ENCODE measurements at regions not wholly inside any gene's neighbourhood (a gene's known extent, or its start where the extent isn't known, plus 50 kb on each side); places are given as distances from the start of the nearest gene placed in this dataset.

DNA sequence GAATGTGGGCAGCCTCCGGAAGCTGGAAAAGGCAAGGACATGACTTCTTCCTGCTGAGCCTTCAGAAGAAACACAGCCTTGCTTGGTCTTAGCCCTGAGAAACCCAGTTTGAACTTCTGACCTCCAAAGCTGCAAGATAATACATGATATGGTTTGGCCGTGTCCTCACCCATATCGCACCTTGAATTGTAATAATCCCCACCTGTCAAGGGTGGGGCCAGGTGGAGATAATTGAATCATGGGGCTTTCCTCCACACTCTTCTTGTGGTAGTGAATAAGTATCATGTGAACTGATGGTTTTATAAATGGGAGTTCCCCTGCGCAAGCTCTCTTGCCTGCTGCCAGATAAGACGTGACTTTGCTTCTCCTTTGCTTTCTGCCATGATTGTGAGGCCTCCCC is 310.9 kb downstream of the PSAT1 start:
- no peak for DNase-seq

DNA sequence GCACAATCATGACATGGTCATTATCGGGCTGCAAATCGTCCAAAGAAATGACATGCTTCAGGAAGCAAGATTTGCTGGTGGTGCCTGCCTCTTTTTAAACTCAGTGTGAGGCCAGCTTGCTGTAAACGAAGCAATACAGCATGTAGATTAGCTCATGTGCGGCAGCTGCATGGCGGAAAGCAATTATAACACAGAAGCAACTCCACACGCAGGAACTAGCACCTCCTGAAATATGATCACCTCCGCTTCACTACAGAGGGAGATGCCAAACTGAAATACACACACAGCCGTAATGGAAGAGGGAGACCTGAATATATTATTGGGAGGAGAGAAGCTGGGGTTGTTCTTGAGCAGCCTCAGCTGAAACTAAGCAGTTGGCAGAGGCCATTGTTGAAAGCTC is 312.5 kb downstream of the PSAT1 start:
- DNase-seq, result no peak

DNA sequence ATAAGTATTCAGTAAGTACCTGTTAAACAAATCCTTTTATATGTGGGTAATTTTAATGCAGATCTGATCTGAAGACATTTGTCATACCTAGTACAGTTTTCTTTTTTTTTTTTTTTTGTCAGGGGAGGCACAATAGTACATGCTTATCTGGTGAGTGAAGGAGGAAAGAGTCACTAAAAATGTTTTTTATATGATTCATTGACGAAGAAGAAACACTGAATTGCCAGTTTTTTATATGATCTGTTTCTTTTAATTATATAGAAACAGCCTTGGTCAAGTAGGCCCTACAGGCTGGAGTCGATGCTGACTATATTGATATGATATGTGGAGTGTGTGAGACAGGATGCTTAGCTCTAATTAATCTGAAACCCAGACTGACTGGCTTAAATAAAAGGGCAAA is 315.2 kb downstream of the PSAT1 start:
- no peak for DNase-seq

DNA sequence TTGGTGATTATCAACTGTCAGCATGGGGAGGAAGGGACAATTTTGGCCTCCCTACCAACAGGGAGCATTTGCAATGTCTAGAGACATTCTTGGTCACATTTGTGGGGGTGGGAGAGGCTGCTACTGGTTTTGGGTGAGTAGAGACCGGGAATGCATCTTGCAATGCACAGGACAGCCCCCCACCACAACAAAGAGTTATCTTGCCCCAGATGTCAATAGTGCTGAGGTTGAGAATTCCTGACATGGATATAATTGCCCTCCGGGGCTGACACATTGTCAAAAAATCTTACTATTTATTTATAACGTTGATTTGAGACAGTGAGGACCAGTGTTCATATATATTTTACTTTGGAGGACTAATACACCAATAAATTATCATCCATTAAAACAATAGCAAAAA is 316.1 kb downstream of the PSAT1 start:
- no peak for DNase-seq

DNA sequence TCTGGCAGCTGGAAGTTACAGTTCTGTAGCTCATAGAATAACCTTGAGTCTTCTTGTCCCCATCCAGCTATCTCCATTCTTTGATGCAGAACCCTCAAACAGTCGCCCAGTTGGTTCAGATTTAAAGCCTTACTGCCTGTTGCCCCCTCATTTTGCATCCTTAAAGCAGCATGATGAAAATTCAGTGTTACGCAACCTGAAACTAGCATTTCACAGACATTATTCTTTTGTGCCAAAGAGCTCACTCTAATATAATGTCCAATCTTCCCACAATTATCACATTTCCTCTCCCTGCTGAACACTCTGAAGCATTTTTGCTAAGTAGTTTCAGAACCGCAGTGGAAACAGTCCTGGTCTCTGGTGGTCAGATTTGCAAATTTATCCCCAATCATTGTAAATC is 318.0 kb downstream of the PSAT1 start:
- no peak for DNase-seq

DNA sequence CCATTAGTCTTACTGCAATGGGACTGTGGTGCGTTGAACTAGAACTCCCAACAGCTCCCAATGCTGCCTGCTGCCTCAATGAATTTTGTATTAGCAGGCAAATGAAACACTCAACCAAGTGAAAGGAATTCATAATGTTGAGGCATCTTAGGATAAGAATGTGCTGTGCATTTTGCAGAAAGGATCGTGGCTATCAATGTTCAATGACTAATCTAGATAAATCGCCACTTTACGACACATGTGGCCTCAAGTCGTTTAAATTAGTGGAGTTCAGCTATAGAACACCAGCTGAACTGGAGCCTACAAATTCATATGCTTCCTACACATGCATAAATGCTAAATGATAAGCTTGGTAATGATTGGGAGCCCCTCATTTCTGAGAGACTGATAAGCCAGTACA is 318.4 kb downstream of the PSAT1 start:
- DNase-seq, result no peak

DNA sequence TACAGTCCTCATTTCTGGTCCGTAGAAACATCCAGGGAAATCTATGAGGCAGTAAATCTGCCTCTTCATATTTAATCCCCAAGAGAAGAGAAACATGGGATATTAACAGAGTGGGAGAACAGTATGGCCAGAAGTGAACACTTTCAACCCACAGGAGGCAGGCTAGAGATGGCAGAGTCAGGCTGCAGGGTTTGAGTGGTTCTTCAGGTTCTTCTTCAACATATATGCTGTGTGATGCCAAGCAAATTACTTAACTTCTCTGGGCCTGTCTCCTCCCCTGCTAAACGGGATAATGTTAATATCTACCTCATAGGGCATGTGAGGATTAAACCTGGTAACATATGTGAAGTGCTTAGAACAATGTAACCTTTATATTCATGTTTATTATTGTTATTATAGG is 321.8 kb downstream of the PSAT1 start:
- no peak for DNase-seq

DNA sequence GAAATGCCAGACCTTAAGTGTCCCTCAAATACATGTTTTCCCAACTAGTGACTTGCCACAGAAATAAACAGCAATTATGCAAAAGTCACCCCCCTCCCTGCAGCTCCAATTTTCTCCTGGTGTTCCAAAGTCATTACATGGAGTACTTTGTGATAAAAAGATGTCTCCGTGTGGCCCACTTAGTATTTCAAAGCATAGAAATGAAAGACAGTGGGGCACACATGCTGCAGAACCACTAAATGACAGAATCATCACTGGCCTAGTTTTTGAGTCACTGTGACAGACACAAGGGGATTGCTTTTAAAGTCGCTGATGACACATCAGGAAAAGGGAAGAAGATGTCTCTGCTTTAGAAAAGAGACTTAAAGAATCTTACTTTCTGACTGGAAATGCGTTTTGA is 323.4 kb downstream of the PSAT1 start:
- DNase-seq, result no peak

DNA sequence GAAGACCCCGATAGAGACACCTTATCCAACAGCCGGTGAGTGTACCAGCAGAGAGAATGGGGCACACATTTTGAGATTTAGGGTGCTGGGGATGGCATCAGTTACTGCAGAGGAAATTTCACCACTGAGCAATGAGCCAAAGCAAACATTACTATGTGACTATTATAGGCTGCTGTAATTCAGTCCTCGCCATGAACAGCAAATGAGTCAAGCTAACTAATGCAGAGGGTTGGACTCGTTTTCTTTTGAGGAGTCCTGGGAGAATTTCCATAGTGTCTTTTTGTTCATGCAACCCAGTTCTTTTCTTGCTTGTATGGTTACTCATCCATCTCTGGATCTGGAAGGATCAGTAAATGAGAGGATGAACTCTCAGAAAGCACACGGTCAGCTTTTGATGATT is 323.8 kb downstream of the PSAT1 start:
- DNase-seq, result no peak

DNA sequence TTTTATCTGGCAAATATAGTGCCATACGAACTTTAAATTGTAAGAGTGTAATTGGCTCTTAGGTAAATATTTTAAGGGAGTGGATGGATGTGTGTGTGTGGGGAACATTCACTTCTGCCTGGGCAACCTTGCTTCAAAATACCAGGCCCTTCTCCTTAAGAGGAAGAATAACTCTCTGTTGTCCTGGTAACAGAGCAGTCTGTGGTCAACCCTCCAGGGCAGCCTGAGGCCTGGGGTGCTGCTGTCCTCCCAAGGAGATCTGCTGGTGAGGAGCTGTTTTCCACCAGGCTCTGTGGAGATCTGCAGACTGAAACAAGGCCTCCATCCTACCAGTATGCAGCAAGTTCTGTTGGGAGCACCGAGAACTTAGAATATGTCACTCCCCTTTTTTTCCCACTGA is 325.2 kb downstream of the PSAT1 start:
- DNase-seq, result no peak

DNA sequence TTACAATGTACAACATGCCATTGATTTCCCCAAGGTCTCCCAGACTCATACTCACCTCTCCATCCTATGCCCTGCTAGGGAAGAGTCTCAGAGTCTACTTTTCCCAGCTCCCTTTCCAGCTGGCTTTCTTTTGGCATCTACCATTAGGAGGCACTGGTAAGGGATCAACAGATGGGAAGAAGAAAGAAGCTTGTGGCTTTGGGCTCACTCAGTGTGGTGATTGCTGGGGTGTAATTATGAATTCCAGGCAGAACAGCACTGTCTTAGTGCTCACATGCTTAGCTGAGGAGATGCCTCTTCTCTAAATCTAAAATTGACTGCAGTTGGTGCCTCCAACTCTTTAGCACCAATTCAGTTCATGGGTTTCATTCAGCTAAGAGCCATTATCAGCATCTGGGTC is 330.0 kb downstream of the PSAT1 start:
- DNase-seq, result no peak

DNA sequence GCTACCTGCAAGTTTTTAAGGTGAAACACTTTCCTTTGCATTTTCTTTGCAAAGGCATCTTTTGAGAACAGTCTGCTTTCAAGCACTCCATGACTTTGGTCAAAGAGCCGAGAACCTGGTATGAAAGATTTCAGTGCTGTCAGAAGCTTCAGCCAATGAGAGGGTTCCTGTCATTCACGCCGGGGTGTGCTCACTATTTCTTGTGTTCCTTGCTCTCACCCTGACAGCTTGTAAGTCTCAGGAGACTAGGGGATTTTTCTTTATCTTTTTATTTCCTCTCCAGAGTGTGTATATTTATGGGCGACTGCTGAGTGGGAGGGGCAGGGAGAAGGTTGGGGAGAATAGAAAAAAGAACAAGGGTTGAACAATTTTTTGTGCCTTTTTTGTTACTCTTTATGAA is 334.0 kb downstream of the PSAT1 start:
- DNase-seq, result no peak

DNA sequence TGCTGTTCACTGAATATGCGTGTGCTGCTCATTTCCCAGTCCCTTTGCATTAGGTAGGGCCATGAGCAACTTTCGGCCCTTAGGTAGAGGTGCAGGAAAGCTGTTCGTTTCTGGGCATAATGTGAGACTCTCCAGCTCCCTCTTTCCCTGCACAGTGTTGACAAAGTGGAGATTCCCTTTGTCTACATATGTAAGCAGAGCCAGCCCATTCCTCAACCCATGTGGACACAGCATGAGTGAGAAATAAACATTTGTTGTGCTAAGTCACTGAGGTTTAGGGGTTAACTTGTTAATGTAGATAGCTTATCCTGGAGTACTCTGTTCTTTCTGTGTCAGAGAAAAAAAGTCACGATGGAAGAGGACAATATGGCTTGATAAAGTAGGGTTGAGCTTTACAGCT is 343.8 kb downstream of the PSAT1 start:
- DNase-seq, result no peak

DNA sequence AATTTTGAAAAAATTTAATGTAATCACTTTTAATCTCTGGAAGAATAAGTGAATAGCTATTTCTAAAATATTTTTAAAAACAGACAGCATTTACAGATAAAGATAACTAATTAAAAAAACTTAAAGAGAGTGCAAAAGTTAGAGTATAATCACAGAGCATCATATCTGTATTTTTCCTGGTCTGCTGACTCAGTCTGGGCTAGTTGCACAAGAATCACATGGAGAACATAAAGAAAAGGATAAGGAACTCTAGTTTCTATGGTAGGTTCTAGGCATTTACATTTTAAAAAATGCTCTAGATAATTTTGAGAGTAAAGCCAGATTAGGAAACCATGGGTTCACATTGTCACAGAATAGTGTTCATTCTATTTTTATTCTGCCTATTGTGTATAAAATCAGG is 347.4 kb downstream of the PSAT1 start:
- DNase-seq, result no peak

DNA sequence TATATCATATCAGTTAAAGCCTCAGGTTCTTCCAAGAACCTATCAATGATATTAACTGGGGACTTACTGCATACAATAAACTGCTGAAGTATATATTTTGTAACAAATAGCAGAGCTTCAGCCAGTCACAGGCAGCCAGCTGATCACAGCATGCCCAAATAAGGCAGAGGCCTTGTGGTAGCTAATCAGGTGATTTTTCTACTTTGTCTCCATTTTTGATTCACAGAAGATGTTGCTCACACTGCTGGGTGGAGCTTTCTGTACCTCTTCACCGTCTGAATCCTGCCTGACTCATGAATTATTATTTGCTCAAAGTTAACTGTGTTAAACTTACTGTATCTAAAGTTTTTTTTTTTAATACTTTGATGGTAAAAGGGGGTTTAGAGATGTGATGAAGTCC is 357.4 kb downstream of the PSAT1 start:
- no peak for DNase-seq

DNA sequence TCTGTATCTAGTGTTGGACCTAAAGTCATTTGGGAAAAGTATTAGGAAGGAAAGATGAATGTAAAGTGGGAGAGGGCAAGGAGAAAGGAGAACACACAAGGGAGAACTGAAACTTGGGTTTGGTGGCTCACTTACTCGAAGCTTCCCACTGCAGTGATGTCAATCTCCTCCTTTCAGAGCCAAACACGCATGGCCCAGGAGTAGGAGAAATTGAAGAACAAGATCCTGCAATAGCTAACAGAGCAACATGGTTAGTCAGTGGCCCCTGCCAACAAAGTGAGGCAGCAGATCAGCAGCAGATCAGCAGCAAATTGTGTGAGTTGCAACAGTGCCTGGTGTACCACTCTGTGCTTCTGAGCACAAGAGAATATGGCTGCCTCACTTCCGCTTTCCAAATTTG is 366.4 kb downstream of the PSAT1 start:
- DNase-seq, result no peak

DNA sequence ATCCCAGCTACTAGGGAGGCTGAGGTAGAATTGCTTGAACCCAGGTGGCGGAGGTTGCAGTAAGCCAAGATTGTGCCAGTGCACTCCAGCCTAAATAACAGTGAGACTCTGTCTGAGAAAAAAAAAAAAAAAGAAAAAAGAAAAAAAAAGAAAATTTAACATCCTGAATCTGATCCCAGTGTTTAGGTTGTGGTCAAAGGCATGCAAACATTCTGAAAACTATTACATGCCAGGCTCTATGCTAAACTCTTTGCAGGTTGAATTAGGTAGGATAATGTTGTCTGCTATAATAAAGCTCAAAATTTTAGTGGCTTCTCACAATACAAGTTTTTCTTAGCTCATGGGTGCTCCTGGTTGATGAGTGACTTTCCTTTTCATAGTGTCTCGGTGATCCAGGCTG is 367.4 kb downstream of the PSAT1 start:
- no peak for DNase-seq

DNA sequence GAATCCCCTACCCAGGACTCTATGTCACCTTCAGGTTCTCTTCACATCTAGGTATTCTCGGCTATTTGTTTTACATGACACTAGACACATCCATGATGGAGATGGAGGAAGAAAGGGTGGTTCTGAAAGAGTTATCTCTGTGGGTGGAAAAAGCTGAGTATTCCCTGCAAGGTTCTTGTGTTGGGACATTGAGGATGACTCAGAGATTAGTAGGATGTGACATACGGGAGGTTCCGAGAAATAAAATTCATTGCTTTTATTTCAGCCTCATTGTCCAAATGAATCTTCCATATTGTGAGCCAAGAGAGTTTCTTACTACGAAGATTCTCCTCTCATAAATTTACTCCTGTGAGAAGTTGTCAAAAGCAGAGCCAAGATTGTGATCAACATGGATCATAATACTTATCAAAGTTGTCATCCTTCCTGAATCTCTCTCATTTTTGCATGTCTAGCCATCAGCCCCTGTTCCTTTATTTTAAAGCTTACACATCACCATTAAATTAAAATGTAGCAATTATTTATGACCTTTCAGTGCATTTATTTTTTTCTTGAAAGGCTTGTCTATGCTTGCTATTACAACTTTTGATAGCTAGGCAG is 370.0 kb downstream of the PSAT1 start:
- DNase-seq, result no peak

DNA sequence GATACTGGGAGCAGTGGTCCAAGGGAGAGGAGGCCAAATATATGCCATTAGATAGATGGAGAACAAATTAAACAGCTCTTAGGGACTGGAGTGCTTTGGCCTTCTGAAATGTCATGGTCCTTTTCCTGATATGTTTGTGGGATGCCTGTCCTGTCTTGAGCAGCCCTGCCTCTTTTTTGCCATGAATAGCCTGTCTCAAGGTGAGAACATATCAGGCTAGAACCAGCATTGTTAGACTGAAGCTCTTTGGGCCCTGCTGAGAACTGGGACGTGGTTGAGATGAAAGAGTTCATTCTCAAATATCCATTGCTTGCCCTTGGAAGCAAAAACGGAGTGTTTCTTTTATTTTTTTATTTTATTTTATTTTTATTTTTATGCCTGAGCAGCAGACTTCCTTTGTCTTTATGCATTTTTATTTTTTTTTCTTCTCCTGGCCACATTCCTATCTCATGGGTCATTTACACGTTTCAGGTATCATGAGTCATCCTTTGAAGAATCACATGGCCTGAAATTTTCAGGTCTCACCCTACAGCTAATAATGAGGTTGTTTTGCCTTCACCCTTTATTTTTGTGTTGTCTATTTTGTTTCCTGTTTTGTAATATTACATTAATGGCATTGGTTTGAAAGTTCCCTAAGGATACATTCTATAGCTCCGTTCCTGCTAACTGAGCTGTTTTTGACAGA is 371.4 kb downstream of the PSAT1 start:
- DNase-seq, result no peak

DNA sequence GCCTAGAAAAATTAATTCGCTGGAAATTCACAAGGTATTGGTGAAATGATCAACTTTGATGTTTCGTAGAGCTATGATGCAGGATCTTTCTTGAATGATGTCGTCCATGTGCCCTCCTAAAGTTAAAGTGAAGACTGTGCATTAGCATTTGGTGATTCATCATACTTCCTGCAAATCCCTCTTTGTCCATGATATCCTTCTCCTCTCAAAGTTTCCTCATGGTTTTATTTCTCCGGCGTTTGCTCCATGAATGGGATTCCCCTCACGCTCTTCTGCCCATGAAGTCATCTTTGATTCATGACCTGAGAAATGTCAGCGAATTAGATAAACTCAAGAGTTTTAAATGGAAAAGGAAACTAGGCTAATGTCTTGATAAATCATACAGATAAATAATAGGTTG is 372.7 kb downstream of the PSAT1 start:
- DNase-seq, result no peak

DNA sequence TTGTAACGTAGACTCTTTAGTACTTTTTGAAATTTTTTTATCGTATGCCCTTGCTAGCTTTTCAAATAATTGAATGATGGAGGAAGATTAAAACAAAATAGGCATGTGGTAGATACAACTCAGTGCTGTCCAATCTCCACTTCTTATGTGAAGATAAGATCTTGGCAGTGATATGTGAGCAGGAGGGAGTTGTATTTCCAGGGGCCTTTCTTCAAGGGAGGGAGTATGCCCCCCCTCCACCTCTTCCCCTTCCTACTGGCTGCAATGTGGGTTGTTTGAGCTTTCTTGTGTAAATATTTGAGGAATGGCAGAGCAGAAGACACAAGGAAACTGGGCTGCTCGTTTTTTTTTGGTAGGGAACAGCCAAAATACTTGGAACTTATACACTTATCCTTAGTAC is 374.9 kb downstream of the PSAT1 start:
- DNase-seq, result no peak

DNA sequence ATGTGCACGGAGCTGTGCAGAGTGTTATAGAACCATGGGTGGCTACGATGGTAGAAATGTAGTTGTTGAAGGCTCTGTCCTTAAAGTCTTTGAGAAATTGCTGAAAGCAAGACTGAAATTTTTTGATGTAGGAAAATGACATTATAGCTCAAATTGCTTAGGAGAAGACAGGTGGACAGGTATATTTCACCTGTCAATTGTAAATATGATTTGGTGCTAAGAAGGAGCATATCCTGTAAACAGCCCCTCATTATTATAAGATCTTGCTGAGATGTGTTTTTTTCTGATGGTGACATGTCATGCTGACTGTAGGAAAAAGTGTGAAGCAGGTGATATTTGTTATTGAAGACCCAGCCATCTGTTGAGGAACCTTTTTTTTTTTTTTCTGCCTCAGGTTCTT is 377.9 kb downstream of the PSAT1 start:
- no peak for DNase-seq

DNA sequence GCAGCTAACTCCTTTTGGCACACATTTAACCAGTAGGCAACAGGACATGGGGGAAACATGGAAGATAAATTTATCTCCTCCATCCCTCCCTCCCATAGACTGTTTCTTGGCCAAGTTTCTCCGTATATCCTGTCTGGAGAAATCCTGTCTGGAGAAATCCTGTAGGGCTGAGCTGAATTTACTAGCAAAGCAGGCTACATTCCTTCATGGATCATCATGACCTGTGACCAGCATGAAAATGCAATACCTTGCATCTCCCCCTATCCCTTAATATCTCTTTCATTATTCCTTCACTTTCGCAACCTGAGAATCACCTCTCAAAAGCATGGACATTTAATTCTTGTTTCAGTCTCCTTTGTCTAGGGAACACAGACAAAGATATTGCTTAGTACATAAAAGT is 379.1 kb downstream of the PSAT1 start:
- DNase-seq, result no peak

DNA sequence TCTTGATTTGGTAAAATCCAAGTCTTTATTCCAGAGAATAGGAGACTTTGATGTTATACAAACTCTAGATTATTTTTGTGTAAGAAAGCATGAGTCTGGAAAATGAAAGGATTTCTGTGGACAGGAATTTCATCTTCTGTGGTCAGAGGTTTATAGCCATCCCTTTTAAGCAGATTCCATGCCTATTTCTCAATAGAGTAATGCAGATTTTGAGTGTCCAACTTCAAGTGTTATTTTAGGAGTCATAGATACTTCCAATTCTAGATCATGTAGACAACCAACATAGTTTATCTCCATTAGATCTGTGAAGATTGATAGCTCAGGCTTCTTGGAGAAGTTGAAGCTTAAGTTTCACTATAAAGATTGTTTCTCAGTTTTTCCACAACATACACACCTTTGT is 379.7 kb downstream of the PSAT1 start:
- DNase-seq, result no peak

DNA sequence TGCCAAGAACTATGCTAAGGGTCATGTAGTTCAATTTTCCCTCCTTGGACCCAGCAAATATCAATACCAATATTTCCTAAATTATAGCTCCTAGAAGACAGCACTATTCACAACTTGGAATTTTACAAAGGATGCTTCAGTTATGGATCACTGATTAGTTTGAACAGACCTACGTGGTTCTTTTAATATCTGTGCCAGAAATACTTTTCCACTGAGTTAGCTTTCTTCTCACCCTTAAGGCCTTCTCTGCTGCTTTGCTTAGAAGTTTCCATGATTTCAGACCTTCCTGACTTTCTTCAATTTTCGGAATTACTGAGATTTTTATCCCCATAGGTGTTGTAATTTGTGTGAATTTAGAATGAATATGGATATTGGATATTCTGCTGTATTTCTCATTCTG is 380.4 kb downstream of the PSAT1 start:
- no peak for DNase-seq

DNA sequence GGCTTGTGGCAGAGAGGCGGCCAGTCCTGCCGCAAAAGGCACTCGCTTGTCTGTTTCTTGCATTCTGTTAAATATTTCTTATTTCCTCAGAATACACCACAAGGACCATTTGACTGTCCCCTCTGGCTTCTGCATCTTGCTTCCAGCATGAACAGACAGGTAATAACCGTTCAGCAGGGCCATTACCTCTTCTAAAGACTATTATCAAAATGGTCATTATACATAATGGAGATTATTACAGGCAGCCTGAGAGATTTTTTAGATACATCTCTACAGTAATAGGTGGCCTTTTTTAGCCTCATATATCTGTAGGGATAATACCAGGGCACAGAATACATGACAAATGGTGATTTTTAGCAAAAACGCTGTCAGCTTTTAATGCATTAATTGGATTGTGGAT is 382.0 kb downstream of the PSAT1 start:
- no peak for DNase-seq

All from activated CD4-positive, alpha-beta T cell treated with anti-CD3 and anti-CD28 coated beads, Interleukin-10, Interleukin-2, amounts not matched to agents 100 ng/mL and 50 ng/mL, durations not matched to agents 16 hours and 8 hours (primary cell).